ENCODE measurements at regions not wholly inside any gene's neighbourhood (a gene's known extent, or its start where the extent isn't known, plus 50 kb on each side); places are given as distances from the start of the nearest gene placed in this dataset.

- FAIRE-seq (no peak), DNase-seq (ENCODE audit: low read depth in 1 of 2, low spot score in 2 of 2) (no peak)
- H3K27ac ChIP-seq (ENCODE audit: low read depth, low read length): no peak overlapping the region
- WGBS, 2 experiments (ENCODE audit: extremely low coverage in 1 of 2, insufficient coverage in 1 of 2, insufficient read length in 1 of 2, insufficient replicate concordance in 2 of 2, low coverage in 1 of 2, low lambda C conversion rate in 2 of 2, missing lambda C conversion rate in 1 of 2): 86% methylated on average over 2 of the region's 2 CpGs; no CpG with 5 or more reads in 1 of the 2 experiments
- no peak overlapping the region for H3K4me2 ChIP-seq (ENCODE audit: insufficient read depth in 1 of 2, low read depth in 2 of 2, low read length in 2 of 2)
- H3K27me3 ChIP-seq (replicated peaks in 1 of 4; ENCODE audit: control insufficient read depth in 3 of 4, extremely low read depth in 1 of 4, insufficient read depth in 3 of 4, low read length in 3 of 4): no peaks in the 10 kb centered on the region
- no peak overlapping the region for H2BK12ac ChIP-seq (ENCODE audit: low read depth, low read length)
- H3K9me3 ChIP-seq (ENCODE audit: insufficient read depth in 2 of 2, low read depth in 1 of 2, low read length in 1 of 2): peaks cover 0 to 3% of the 10 kb centered on the region in 2 experiments; a peak in 2 of 4 replicates
- H2BK5ac ChIP-seq (ENCODE audit: low read depth, low read length): no peak overlapping the region
- TF ChIP-seq NRF1 (IDR thresholded peaks at IDR 0.05; ENCODE audit: low read depth, low read length) (no peak), MAFK (IDR thresholded peaks at IDR 0.05; ENCODE audit: low read depth, low read length) (no peak), TCF12 (IDR thresholded peaks at IDR 0.05; ENCODE audit: low read depth, low read length) (no peak), NANOG (IDR thresholded peaks at IDR 0.05; ENCODE audit: insufficient read depth, low read depth, low read length, poor library complexity, severe bottlenecking) (no peak), HDAC6 (IDR thresholded peaks at IDR 0.05; ENCODE audit: low read depth, low read length) (no peak), RBBP5 (IDR thresholded peaks at IDR 0.05; ENCODE audit: borderline replicate concordance, low read depth, low read length) (no peak), RFX5 (IDR thresholded peaks at IDR 0.05; ENCODE audit: borderline replicate concordance, low read depth, low read length) (no peak), SP2 (IDR thresholded peaks at IDR 0.05; ENCODE audit: low read length) (no peak)
- H2AK5ac ChIP-seq (ENCODE audit: low read depth, low read length): no peak overlapping the region
- no peak overlapping the region for H2AFZ ChIP-seq (ENCODE audit: low read length)
- H2BK120ac ChIP-seq (replicated peaks; ENCODE audit: low read depth, low read length): no peak overlapping the region
- POLR2A ChIA-PET (ENCODE audit: partially characterized antibody): no interaction called here
- H3K9ac ChIP-seq (replicated peaks in 1 of 4; ENCODE audit: extremely low read depth in 1 of 4, low read depth in 3 of 4, low read length in 3 of 4): no peak overlapping the region
- no peak overlapping the region for H3K56ac ChIP-seq (replicated peaks; ENCODE audit: insufficient read length, low read depth, low read length)
- H3K79me2 ChIP-seq (ENCODE audit: control insufficient read depth in 1 of 2, insufficient read depth in 2 of 2, low read length in 2 of 2): no peaks in the 10 kb centered on the region
- no peaks in the 10 kb centered on the region for H3K79me1 ChIP-seq (ENCODE audit: low read depth, low read length)
- no peak overlapping the region for H2BK15ac ChIP-seq (ENCODE audit: low read length)
- H4K5ac ChIP-seq (ENCODE audit: insufficient read length, low read depth, low read length): no peak overlapping the region
- no peaks in the 10 kb centered on the region for H4K20me1 ChIP-seq (replicated peaks in 1 of 2; ENCODE audit: control insufficient read depth in 1 of 2, insufficient read depth in 2 of 2, low read length in 2 of 2)
- H3K36me3 ChIP-seq (ENCODE audit: control insufficient read depth in 2 of 4, insufficient read depth in 4 of 4, low read length in 3 of 4): no peaks in the 10 kb centered on the region
- no peak overlapping the region for H4K8ac ChIP-seq (ENCODE audit: extremely low read depth, insufficient read depth, low read length)
- no peak overlapping the region for H3K18ac ChIP-seq (ENCODE audit: extremely low read depth, low read length)
- H3K4me1 ChIP-seq (replicated peaks in 1 of 4; ENCODE audit: control insufficient read depth in 3 of 4, insufficient read depth in 4 of 4, low read length in 3 of 4): no peaks in the 10 kb centered on the region
- no peaks in the 10 kb centered on the region for H3K23me2 ChIP-seq (ENCODE audit: low read depth, low read length)
- no peak overlapping the region for H2BK20ac ChIP-seq (ENCODE audit: low read length)
- H3K4me3 ChIP-seq (ENCODE audit: extremely low read depth in 1 of 4, insufficient read depth in 2 of 4, low read depth in 3 of 4, low read length in 4 of 4): no peak overlapping the region
- H4K91ac ChIP-seq (replicated peaks; ENCODE audit: insufficient read length, low read length): no peak overlapping the region
- no peak overlapping the region for H3K4ac ChIP-seq (replicated peaks; ENCODE audit: insufficient read length, low read depth, low read length)
- CTCF ChIA-PET (ENCODE audit: partially characterized antibody): interaction anchor here (0.6 kb wide), 1 partner anchor 118 kb away, joined by 3 read pairs; no protein-coding TSS in a partner anchor
- no peak overlapping the region for H3K14ac ChIP-seq (ENCODE audit: insufficient read length)
- no peak overlapping the region for H3K23ac ChIP-seq (ENCODE audit: insufficient read length)
Measured at GRCh38 chr2:188089901-188090300, 201.8 kb upstream of the GULP1 start.

Measured in H1 (cell line).